GM18870 (cell line): ENCODE measurements at regions not wholly inside any gene's neighbourhood (a gene's known extent, or its start where the extent isn't known, plus 50 kb on each side); places are given as distances from the start of the nearest gene placed in this dataset.

Source experiments
- ATAC-seq: cut with Tn5 transposase; IDR thresholded peaks from one replicate; pipeline ENCODE4 v1.9.1; 2021; ENCODE audit warnings: moderate library complexity; ENCODE audit not compliant: unreplicated experiment

GRCh38 chr3:148203297-148204010, 494.2 kb upstream of the AGTR1 start:
- no peak for ATAC-seq

- ATAC-seq = no peak
These were observed 493.6 kb upstream of the AGTR1 start for GRCh38 chr3:148204131-148204530.

GRCh38 chr3:148205977-148206376, 491.7 kb upstream of the AGTR1 start:
- ATAC-seq = no peak

GRCh38 chr3:148206446-148206845, 491.3 kb upstream of the AGTR1 start:
- ATAC-seq = no peak

GRCh38 chr3:148208975-148209374, 488.7 kb upstream of the AGTR1 start:
- ATAC-seq = no peak

GRCh38 chr3:148211725-148212124, 486.0 kb upstream of the AGTR1 start:
- ATAC-seq = peak; percentile 97

GRCh38 chr3:148214705-148215104, 483.0 kb upstream of the AGTR1 start:
- ATAC-seq = no peak

- no peak for ATAC-seq
These were observed 480.4 kb upstream of the AGTR1 start for GRCh38 chr3:148217317-148217716.

- ATAC-seq = no peak
These were observed 479.5 kb upstream of the AGTR1 start for GRCh38 chr3:148218222-148218621.

- ATAC-seq = no peak
These were observed 477.7 kb upstream of the AGTR1 start for GRCh38 chr3:148219999-148220398.

- no peak for ATAC-seq
These were observed 476.4 kb upstream of the AGTR1 start for GRCh38 chr3:148221303-148221702.

GRCh38 chr3:148223266-148223665, 474.4 kb upstream of the AGTR1 start:
- ATAC-seq = no peak

- no peak for ATAC-seq
These were observed 471.5 kb upstream of the AGTR1 start for GRCh38 chr3:148226246-148226645.

- no peak for ATAC-seq
These were observed 470.2 kb upstream of the AGTR1 start for GRCh38 chr3:148227534-148227933.

- peak; percentile 61 for ATAC-seq
These were observed 468.6 kb upstream of the AGTR1 start for GRCh38 chr3:148229107-148229506.

GRCh38 chr3:148230473-148230872, 467.2 kb upstream of the AGTR1 start:
- ATAC-seq = no peak

- ATAC-seq = no peak
These were observed 465.3 kb upstream of the AGTR1 start for GRCh38 chr3:148232389-148232788.

GRCh38 chr3:148233403-148233802, 464.3 kb upstream of the AGTR1 start:
- peak; percentile 62 for ATAC-seq

GRCh38 chr3:148234536-148234935, 463.2 kb upstream of the AGTR1 start:
- no peak for ATAC-seq

- no peak for ATAC-seq
These were observed 462.1 kb upstream of the AGTR1 start for GRCh38 chr3:148235566-148235965.

GRCh38 chr3:148238421-148238821, 459.3 kb upstream of the AGTR1 start:
- ATAC-seq = no peak

- no peak for ATAC-seq
These were observed 457.4 kb upstream of the AGTR1 start for GRCh38 chr3:148240351-148240750.

GRCh38 chr3:148243609-148244008, 454.1 kb upstream of the AGTR1 start:
- ATAC-seq = no peak
